BJ (cell line): ENCODE measurements at regions not wholly inside any gene's neighbourhood (a gene's known extent, or its start where the extent isn't known, plus 50 kb on each side); places are given as distances from the start of the nearest gene placed in this dataset.
A peak's percentile ranks its signal among the peaks of the same experiment; 100 is the strongest.

Experiments used
- CTCF ChIA-PET: fragments of 350-600 bp; formaldehyde crosslinking; extraction: SDS; loops from one replicate; lab custom pipeline; 2021; ENCODE audit warnings: antibody characterized with exemption, inconsistent platforms; lab: Yijun Ruan, JAX
- POLR2A ChIA-PET: fragments of 300-600 bp; sonication (Branson Sonifier 250); formaldehyde crosslinking; extraction: SDS; loops from one replicate; lab custom pipeline; 2021; ENCODE audit warnings: antibody characterized with exemption; lab: Charles Lee
- DNase-seq: peaks from one replicate; pipeline ENCODE4 v3.0.0-alpha.2; 2011; ENCODE audit warnings: low read depth
- H3K27me3 ChIP-seq: 2 replicates; pipeline ENCODE4 v1.6.0; 2011; ENCODE audit warnings: low read length; ENCODE audit not compliant: control insufficient read depth, insufficient read depth
- H3K36me3 ChIP-seq: 2 replicates; pipeline ENCODE4 v1.5.1; 2011; ENCODE audit warnings: low read length; ENCODE audit not compliant: control insufficient read depth, insufficient read depth
- H3K4me3 ChIP-seq: 2 replicates; pipeline ENCODE4 v1.5.1; 2011; ENCODE audit warnings: low read depth, mild to moderate bottlenecking, control low read depth, low read length
- TF ChIP-seq, protein P1 (sequence below): IDR thresholded peaks from 2 replicates; pipeline ENCODE4 v1.5.1; 2011; ENCODE audit warnings: low read depth, mild to moderate bottlenecking, control low read depth, inconsistent platforms, low read length, moderate library complexity; ENCODE audit not compliant: insufficient read depth

DNA sequence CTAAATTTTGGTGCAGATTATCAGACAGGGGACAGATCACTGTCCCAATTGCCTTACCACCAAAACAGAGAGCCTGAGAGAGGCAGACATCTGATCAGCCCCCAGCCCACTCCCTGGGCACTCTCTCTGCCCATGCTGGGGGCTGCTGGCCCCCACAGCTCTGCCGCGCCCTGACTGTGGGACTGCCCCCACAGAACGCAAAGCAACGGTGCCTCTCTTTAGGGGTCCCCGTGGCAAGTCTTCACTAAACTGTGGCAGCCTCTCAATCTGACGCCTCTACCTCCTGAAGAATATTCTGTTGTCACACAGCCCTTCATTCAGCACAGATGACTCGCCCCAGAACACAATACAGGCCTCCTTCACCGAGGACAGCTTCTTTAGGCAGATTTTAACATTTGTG is 197.4 kb downstream of the ERCC6L2 start:
- Histone ChIP-seq H3K36me3 (no peaks in the 10 kb centered on the region), H3K27me3 (no peaks in the 10 kb centered on the region; the same call in 1 of the 2 replicates), H3K4me3 (no peak overlapping the region)
- ChIA-PET CTCF (interaction anchor here (1.0 kb wide), 1 partner anchor 346 kb away, joined by 3 read pairs; no protein-coding TSS in a partner anchor), POLR2A (no interaction called here)
- DNase-seq: no peak
- TF ChIP-seq, protein P1, sequence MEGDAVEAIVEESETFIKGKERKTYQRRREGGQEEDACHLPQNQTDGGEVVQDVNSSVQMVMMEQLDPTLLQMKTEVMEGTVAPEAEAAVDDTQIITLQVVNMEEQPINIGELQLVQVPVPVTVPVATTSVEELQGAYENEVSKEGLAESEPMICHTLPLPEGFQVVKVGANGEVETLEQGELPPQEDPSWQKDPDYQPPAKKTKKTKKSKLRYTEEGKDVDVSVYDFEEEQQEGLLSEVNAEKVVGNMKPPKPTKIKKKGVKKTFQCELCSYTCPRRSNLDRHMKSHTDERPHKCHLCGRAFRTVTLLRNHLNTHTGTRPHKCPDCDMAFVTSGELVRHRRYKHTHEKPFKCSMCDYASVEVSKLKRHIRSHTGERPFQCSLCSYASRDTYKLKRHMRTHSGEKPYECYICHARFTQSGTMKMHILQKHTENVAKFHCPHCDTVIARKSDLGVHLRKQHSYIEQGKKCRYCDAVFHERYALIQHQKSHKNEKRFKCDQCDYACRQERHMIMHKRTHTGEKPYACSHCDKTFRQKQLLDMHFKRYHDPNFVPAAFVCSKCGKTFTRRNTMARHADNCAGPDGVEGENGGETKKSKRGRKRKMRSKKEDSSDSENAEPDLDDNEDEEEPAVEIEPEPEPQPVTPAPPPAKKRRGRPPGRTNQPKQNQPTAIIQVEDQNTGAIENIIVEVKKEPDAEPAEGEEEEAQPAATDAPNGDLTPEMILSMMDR: no peak

DNA sequence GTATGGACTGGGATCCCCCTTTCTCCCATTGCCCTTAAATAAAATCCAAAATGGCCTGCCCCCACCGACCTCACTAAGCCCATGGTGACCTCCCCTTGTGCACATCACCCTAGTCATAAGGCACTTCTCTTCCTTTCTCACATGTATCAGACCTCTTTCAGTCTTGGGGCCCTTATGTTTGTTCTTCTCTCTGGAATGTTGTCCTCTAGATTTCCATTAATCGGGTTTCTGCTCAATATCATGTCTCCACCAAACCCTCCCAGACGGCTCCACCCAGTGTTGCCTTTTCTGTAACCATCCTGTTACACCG is 196.3 kb downstream of the ERCC6L2 start:
- POLR2A ChIA-PET: no interaction called here
- CTCF ChIA-PET: interaction anchor here (2.1 kb wide), 1 partner anchor 10 kb away, joined by 8 read pairs; no protein-coding TSS in a partner anchor
- Histone ChIP-seq H3K36me3 (no peaks in the 10 kb centered on the region), H3K27me3 (peaks cover 2% of the 10 kb centered on the region), H3K4me3 (no peak overlapping the region)
- DNase-seq: no peak
- TF ChIP-seq, protein P1: no peak

DNA sequence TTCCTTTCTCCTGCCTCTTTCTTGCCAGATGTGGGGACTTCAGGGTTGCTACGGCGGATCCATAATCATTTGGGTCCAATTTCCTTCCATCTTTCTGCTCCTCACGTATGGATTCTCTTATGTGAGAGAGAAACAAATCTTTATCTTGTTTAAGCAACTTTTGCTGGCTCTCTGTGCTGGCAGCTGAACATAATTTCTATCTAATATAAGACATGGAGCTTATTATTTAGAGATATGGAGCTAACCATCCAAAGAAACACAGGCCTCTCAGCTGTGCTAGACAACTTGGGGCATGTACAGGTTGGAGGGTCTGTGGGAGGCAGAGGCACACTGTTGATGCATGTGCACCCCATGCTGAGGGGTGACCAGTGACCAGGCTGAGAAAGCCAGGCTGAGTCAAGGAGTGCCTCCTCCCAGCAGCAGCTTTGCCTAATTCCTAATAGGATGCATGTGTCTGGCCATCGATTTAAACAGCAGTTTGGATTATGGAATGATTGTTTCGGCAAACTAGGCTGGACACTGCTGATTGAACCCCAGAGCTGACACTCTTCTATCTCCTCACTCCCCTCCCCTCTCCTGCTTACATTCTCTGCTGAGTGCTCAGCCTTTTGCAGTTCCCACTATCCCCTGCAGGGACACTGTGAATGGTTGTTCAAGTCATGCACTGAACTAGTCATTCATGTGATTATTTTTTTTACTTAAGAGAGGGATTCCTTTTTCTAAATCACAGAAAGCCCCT is 195.8 kb downstream of the ERCC6L2 start:
- no peak for DNase-seq
- ChIA-PET CTCF (interaction anchor here (0.8 to 2.1 kb wide), 4 partner anchors 10 to 303 kb away, joined by 3 to 8 read pairs (median 4); no protein-coding TSS in a partner anchor), POLR2A (no interaction called here)
- Histone ChIP-seq H3K27me3 (peaks cover 2% of the 10 kb centered on the region), H3K4me3 (no peak overlapping the region), H3K36me3 (no peaks in the 10 kb centered on the region)
- TF ChIP-seq, protein P1: peak; percentile 47

DNA sequence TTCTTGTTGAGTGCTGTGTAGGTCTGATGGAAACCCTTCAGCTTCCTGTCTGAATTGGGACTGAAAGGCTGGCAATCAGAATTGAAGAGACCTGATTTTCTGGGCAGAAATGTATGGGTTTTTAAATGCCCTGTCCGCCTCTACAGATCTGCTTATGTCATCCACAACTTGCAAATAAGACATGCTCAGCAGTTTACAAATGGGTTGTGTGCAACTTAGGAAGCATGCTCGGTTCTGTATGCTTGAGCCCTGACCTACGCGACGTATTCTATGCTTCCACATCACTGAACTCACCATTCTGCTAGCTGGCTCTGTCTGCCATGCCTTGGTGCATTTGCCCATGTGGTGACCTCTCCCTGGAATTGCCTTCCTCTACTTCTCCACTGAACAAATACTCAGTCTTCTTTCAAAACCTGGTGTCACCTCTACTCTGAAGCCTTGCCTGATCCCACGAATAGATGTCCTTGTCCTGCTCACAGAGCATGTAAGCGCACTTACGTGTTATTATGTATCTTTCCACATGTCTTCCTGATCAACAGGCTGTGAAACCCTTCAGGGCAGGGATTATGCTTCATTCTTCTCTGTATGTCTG is 194.2 kb downstream of the ERCC6L2 start:
- ChIA-PET POLR2A (no interaction called here), CTCF (interaction anchor here (2.1 kb wide), 1 partner anchor 8 kb away, joined by 8 read pairs; no protein-coding TSS in a partner anchor)
- no peaks in the 10 kb centered on the region for H3K36me3 ChIP-seq
- peaks cover 2% of the 10 kb centered on the region for H3K27me3 ChIP-seq
- H3K4me3 ChIP-seq: no peak overlapping the region
- TF ChIP-seq, protein P1: no peak
- DNase-seq: no peak

DNA sequence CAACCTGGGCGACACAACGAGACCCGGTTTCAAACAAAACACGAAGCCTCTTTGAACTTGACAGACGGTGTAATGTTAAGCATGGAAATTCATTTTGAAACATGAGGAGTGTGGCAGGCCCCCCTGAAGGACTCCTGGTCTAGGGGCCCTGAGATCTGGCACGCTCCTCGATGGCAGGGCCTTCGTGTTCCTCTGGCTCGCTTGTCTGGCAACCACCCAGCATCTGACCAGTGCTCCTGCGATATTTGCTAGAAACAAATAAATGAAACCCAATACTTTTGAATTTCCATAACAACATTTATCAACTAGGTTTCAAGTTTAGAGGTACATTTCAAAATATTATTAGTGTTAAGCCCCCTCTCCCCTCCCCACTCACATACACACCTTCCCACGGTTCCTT is 193.0 kb downstream of the ERCC6L2 start:
- Histone ChIP-seq H3K36me3 (no peaks in the 10 kb centered on the region), H3K4me3 (no peak overlapping the region), H3K27me3 (peaks cover 2% of the 10 kb centered on the region)
- POLR2A ChIA-PET: no interaction called here
- CTCF ChIA-PET: no interaction called here
- DNase-seq: no peak
- TF ChIP-seq, protein P1: no peak
